Thoracic aorta (tissue), 2 donors: ENCODE measurements at regions not wholly inside any gene's neighbourhood (a gene's known extent, or its start where the extent isn't known, plus 50 kb on each side); places are given as distances from the start of the nearest gene placed in this dataset.

ENCODE experiments used
- ATAC-seq: fragments of 150-250 bp; one replicate; pipeline ENCODE4 v1.8.0; 2017; ENCODE audit warnings: low read depth; ENCODE audit not compliant: insufficient number of reproducible peaks, low FRiP score
- DNase-seq: peaks from one replicate; pipeline ENCODE4 v3.0.0-alpha.2; 2020; ENCODE audit warnings: low spot score
- H3K27ac ChIP-seq, 2 donors: fragments of 200-600 bp; sonication (generic); 1 replicate in 1 of 2; 2 replicates in 1 of 2; pipeline ENCODE4 v1.5.1; 2016; ENCODE audit warnings: mild to moderate bottlenecking in 2 of 2, moderate library complexity in 2 of 2
- H3K27me3 ChIP-seq: fragments of 200-600 bp; sonication (generic); replicated peaks from 2 replicates; pipeline ENCODE4 v1.6.0; 2016; ENCODE audit warnings: mild to moderate bottlenecking; ENCODE audit not compliant: insufficient read depth
- H3K36me3 ChIP-seq: fragments of 200-600 bp; sonication (generic); one replicate; pipeline ENCODE4 v1.5.1; 2016
- H3K4me1 ChIP-seq, 2 donors: fragments of 200-600 bp; sonication (generic); 1 replicate in 1 of 2; 2 replicates in 1 of 2; pipeline versions ENCODE4 v1.5.1 to v1.6.0; 2016; ENCODE audit warnings: low read depth in 2 of 2, mild to moderate bottlenecking in 1 of 2; ENCODE audit not compliant: control insufficient read depth in 1 of 2
- H3K4me3 ChIP-seq: fragments of 200-600 bp; sonication (generic); 2 replicates; pipeline ENCODE4 v1.5.1; 2016; ENCODE audit warnings: mild to moderate bottlenecking
- H3K9me3 ChIP-seq: fragments of 200-600 bp; sonication (generic); 2 replicates; pipeline ENCODE4 v1.5.1; 2016
- CTCF ChIP-seq: fragments of 200-600 bp; sonication (generic); IDR thresholded peaks from one replicate; pipeline ENCODE4 v1.5.1; 2019; ENCODE audit warnings: antibody characterized with exemption

DNA sequence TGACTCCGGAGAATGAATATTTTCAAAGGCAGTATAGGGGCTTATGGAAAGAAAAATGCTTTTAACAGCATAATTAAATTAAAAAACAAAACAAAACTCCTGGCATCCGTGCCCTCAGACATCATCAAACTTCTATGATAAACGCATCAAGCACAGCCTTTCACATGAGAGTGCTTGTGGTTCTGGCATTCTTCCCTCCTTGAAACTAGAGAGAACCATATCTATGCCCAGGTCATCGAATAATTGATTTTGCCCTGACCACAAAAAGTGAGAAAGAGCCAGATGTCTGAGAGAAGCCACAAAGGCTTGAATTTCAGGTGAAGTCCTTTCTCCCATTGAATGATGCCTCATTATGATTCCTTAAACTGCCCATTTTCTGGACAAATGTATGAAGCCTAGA, 286.8 kb downstream of the CBLL2 start:
- no peak overlapping the region for H3K4me3 ChIP-seq
- ATAC-seq (no peak), DNase-seq (no peak)
- H3K9me3 ChIP-seq: no peaks in the 10 kb centered on the region
- H3K4me1 ChIP-seq: no peaks in the 10 kb centered on the region
- H3K27ac ChIP-seq: no peak overlapping the region
- TF ChIP-seq CTCF: no peak
- no peaks in the 10 kb centered on the region for H3K36me3 ChIP-seq
- H3K27me3 ChIP-seq: no peaks in the 10 kb centered on the region

DNA sequence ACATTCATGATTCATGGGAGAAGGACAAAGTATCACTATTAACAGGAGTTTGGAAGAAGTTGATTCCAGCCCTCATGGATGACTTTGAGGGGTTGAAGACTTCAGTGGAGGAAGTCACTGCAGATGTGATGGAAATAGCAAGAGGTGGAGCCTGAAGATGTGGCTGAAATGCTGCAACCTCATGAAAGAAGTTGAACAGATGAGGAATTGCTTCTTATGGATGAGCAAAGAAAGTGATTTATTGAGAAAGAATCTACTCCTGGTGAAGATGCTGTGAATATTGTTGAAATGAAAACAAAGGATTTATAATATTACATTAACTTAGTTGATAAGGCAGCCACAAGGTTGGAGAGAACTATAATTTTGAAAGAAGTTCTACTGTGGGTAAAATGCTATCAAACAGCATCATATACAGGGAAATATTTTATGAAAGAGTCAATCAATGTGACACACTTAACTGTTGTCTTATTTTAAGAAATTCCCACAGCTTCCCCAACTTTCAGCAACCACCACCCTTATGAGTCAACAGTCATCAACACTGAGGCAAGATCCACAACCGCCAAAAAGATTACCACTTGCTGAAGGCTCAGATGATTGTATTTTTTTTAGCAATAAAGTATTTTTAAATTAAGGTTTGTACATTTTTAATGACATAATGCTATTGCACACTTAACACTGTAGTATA, 302.6 kb downstream of the CBLL2 start:
- no peak for ATAC-seq
- no peak for DNase-seq
- no peak overlapping the region for H3K4me3 ChIP-seq

GRCh38 chrX:22577181-22577580, 304.5 kb downstream of the CBLL2 start:
- TF ChIP-seq CTCF: no peak
- H3K9me3 ChIP-seq: no peaks in the 10 kb centered on the region
- no peaks in the 10 kb centered on the region for H3K27me3 ChIP-seq
- H3K4me1 ChIP-seq: no peaks in the 10 kb centered on the region
- ATAC-seq (no peak), DNase-seq (no peak)
- no peak overlapping the region for H3K4me3 ChIP-seq
- no peaks in the 10 kb centered on the region for H3K36me3 ChIP-seq
- no peak overlapping the region for H3K27ac ChIP-seq

More for the DNA sequence above, 302.6 kb downstream of the CBLL2 start:
- Histone ChIP-seq H3K9me3 (no peaks in the 10 kb centered on the region), H3K27ac (no peak overlapping the region), H3K36me3 (no peaks in the 10 kb centered on the region), H3K4me1 (no peaks in the 10 kb centered on the region), H3K27me3 (no peaks in the 10 kb centered on the region)
- TF ChIP-seq CTCF: no peak

DNA sequence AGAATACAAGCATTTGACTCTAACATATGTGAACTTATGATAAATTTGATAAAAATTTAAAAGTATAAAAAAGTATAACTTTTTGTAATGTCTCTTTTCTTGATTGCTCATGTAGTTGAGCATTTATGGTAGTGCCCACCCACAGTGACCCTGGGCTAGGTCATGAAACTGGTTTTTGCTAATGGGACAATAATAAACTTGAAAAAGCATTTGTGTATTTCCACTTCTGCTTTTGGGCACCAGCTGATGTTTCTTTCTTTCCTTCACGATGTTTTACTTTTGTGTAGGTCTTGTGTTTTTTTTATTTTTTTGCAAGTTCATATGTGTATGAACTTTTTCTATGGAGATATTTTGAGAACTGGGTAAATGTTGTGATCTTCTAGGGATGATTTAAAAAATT, 313.1 kb downstream of the CBLL2 start:
- Histone ChIP-seq H3K9me3 (no peaks in the 10 kb centered on the region), H3K27me3 (no peaks in the 10 kb centered on the region), H3K4me3 (no peak overlapping the region), H3K4me1 (no peaks in the 10 kb centered on the region), H3K36me3 (no peaks in the 10 kb centered on the region), H3K27ac (no peak overlapping the region)
- ATAC-seq: no peak
- no peak for TF ChIP-seq CTCF
- no peak for DNase-seq

GRCh38 chrX:22589845-22590244, 317.1 kb downstream of the CBLL2 start:
- DNase-seq: no peak
- ATAC-seq: no peak

More at GRCh38 chrX:22589845-22590244, 317.1 kb downstream of the CBLL2 start:
- no peaks in the 10 kb centered on the region for H3K36me3 ChIP-seq
- no peak overlapping the region for H3K27ac ChIP-seq
- no peak overlapping the region for H3K4me3 ChIP-seq
- H3K9me3 ChIP-seq: no peaks in the 10 kb centered on the region
- TF ChIP-seq CTCF: no peak
- no peaks in the 10 kb centered on the region for H3K4me1 ChIP-seq
- no peaks in the 10 kb centered on the region for H3K27me3 ChIP-seq
